22Rv1 (cell line): ENCODE measurements at regions not wholly inside any gene's neighbourhood (a gene's known extent, or its start where the extent isn't known, plus 50 kb on each side); places are given as distances from the start of the nearest gene placed in this dataset.

Experiments used
- H3K27ac ChIP-seq: fragments of 450-650 bp; 2 replicates; pipeline ENCODE4 v1.5.1; 2017
- ZFX ChIP-seq: fragments of 450-650 bp; IDR thresholded peaks from 2 replicates; pipeline ENCODE4 v1.6.1; 2017; ENCODE audit warnings: antibody characterized with exemption, borderline replicate concordance
- TF ChIP-seq, protein P1 (sequence below): fragments of 450-650 bp; IDR thresholded peaks from 2 replicates; pipeline ENCODE4 v1.5.1; 2017; ENCODE audit warnings: mild to moderate bottlenecking

DNA sequence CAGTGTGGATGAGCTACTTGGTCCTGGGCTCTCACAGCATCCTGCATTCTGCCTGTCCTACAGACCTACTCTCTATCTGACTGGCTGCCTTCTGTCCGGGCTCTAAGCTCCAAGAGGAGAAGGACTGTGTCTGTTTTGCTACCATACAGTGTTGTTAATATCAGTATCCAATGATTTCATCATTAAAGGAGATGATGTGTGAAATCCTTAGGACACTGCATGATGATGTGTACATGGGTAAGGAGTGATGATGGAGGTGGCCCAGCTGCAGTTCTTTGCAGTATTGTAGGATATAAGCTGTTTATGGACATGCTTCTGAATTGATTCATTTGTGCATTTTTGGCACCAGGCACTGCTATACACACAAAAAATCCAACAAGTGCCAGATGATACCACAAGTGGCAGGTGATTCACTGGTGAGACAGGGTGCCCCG, 536.9 kb upstream of the CDH11 start:
- TF ChIP-seq, protein P1, sequence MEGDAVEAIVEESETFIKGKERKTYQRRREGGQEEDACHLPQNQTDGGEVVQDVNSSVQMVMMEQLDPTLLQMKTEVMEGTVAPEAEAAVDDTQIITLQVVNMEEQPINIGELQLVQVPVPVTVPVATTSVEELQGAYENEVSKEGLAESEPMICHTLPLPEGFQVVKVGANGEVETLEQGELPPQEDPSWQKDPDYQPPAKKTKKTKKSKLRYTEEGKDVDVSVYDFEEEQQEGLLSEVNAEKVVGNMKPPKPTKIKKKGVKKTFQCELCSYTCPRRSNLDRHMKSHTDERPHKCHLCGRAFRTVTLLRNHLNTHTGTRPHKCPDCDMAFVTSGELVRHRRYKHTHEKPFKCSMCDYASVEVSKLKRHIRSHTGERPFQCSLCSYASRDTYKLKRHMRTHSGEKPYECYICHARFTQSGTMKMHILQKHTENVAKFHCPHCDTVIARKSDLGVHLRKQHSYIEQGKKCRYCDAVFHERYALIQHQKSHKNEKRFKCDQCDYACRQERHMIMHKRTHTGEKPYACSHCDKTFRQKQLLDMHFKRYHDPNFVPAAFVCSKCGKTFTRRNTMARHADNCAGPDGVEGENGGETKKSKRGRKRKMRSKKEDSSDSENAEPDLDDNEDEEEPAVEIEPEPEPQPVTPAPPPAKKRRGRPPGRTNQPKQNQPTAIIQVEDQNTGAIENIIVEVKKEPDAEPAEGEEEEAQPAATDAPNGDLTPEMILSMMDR = no peak
- no peak for TF ChIP-seq ZFX
- H3K27ac ChIP-seq = no peak overlapping the region

DNA sequence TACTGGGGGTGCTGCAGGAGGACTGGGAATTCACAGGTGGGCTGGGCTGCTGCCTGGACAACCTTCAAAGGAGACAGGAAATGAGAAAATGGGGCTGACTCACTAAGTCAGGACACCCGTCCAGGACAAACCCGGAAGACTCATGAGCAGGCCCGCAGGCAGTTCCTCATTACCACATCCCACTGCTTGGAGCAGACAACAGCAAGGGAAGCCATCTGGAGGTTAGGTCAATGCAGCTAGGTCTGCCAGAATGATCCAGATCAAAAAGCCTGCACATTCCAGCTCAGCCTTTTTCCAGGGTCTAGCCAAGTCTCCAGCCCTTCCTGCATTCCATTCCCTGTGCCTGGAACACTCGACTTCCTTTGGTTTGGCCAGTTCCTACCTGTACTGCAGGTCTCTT, 536.5 kb upstream of the CDH11 start:
- H3K27ac ChIP-seq = no peak overlapping the region
- no peak for TF ChIP-seq ZFX
- TF ChIP-seq, protein P1 = no peak

DNA sequence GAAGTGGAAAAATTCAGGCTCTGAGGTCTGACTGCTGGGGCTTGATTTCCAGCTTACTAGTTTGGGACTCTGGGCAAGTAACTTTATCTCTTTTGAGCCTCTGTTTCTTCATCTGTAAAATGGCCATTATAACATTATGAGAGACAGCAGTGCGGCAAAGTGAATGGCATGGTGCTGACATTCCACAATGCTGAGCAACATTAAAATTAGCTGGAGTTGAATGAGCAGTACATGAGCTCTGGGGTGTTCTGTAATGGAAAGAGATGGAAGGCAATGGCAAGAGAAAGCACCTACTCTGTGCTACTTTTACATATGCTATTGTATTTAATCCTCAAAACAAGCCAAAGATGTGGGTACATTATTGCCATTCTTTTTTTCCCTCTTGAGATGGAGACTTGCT, 535.7 kb upstream of the CDH11 start:
- H3K27ac ChIP-seq = no peak overlapping the region
- TF ChIP-seq, protein P1 = no peak
- TF ChIP-seq ZFX = no peak

GRCh38 chr16:65657071-65657494, 535.2 kb upstream of the CDH11 start:
- no peak for TF ChIP-seq ZFX
- TF ChIP-seq, protein P1 = no peak
- H3K27ac ChIP-seq = no peak overlapping the region

GRCh38 chr16:65655802-65656201, 533.9 kb upstream of the CDH11 start:
- TF ChIP-seq ZFX = no peak
- TF ChIP-seq, protein P1 = no peak
- H3K27ac ChIP-seq = no peak overlapping the region

DNA sequence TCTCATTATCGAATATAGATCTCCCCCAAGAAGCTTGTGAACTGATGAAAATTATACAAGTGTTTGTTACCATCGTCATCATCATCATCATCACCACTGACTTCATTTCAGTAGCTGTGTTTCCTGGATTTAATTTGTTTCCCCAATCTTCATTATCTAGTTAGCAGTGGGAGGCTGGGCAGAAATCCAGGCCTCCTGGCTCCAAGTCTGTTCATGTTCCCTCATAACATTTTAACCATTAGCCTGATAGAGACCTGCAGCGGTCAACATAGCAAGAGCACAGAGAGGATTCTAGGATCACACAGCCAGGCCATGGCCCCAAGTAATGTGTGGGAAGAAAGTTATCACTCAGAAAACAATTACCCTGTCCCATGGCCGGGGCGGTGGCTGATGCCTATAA, 526.2 kb upstream of the CDH11 start:
- TF ChIP-seq, protein P1 = no peak
- no peak for TF ChIP-seq ZFX
- H3K27ac ChIP-seq = no peak overlapping the region

- no peak overlapping the region for H3K27ac ChIP-seq
- TF ChIP-seq ZFX = no peak
These were observed 523.0 kb upstream of the CDH11 start for GRCh38 chr16:65644821-65645220.

DNA sequence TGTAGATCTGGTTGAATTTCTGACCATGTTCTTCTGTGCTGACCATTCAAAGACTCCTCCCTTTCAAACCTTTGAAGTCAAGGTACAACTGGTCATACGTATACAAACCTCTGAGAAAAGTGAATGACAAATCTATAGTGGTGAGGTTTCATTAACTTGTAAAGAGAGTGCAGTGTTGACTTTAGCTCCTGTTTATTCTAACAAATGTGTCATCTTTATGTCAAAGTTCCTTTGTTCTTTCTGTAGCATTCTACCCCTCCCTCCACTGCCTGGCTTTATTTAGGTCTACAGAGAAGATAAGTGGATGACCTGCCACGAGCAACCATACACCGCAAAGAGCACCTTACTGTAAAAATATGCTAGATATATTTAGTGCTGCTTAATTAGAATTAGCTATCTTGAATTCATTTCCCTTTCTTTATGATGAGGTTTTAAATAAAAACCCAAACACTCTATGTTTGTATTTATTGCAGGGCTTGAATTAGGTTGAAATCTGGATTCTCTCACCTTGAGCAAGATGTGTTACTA, 520.0 kb upstream of the CDH11 start:
- no peak overlapping the region for H3K27ac ChIP-seq
- TF ChIP-seq, protein P1 = no peak
- no peak for TF ChIP-seq ZFX
